Uterus (tissue), 2 donors: ENCODE measurements at regions not wholly inside any gene's neighbourhood (a gene's known extent, or its start where the extent isn't known, plus 50 kb on each side); places are given as distances from the start of the nearest gene placed in this dataset.

ENCODE experiments used
- CTCF ChIP-seq, 4 experiments: fragments of 200-600 bp in 2 of 4; fragments of 450-650 bp in 2 of 4; sonication (generic) in 2 of 4; IDR thresholded peaks; one replicate each; pipeline ENCODE4 v1.5.1; 2016 to 2019; ENCODE audit warnings: antibody characterized with exemption in 4 of 4, mild to moderate bottlenecking in 2 of 4, moderate library complexity in 1 of 4
- POLR2A ChIP-seq, 2 donors: fragments of 450-650 bp; IDR thresholded peaks; one replicate each; pipeline ENCODE4 v1.6.1; 2016; ENCODE audit warnings: antibody characterized with exemption in 2 of 2, mild to moderate bottlenecking in 1 of 2, moderate library complexity in 1 of 2

GRCh38 chr2:177119099-177119498, 93.5 kb upstream of the HNRNPA3 start:
- TF ChIP-seq CTCF (IDR thresholded peaks at IDR 0.05) (no peak), POLR2A (IDR thresholded peaks at IDR 0.05) (no peak)
